Erythroblast (primary cell): ENCODE measurements at regions not wholly inside any gene's neighbourhood (a gene's known extent, or its start where the extent isn't known, plus 50 kb on each side); places are given as distances from the start of the nearest gene placed in this dataset.

ENCODE experiments used
- GATA1 ChIP-seq: IDR thresholded peaks from 2 replicates; pipeline ENCODE4 v1.6.1; 2011; ENCODE audit warnings: low read depth, mild to moderate bottlenecking, control low read depth, low read length, moderate library complexity
- POLR2A ChIP-seq: IDR thresholded peaks from 2 replicates; pipeline ENCODE4 v1.6.1; 2011; ENCODE audit warnings: mild to moderate bottlenecking, low read length

DNA sequence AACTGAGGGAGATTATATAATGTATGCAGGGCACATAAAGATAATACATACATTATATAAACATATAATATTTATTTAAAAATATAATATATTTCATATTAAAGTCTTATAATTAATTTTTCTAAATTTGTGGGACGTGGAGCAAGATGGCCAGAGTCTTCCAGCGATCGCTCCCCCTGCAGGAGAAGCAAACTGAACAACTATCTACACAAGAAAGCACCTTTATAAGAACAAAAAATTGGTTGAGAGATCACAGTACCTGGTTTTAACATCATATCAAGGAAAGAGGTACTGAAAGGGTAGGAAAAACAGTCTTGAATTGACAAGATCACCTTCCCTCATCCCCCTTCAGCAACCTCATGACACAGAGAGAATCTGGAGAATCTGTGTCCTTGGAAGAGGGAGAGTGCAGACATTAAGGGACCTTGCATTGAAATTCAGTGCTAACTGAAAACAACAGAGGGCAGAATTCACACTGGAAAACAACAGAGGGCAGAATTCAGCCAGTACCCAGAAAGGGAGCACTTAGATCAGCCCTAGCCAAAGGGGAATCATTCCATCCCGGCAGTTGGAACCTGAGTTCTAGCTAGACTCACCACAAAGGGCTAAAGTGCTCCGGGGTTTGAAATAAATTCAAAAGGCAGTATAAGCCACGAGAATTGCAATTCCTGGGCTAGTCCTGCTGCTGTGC, 262.5 kb upstream of the NDST3 start:
- no peak for TF ChIP-seq POLR2A
- no peak for TF ChIP-seq GATA1
